Suprapubic skin (tissue), 3 donors: ENCODE measurements at regions not wholly inside any gene's neighbourhood (a gene's known extent, or its start where the extent isn't known, plus 50 kb on each side); places are given as distances from the start of the nearest gene placed in this dataset.

Experiments used
- EP300 ChIP-seq: sonication (generic); formaldehyde crosslinking; IDR thresholded peaks from one replicate; pipeline ENCODE4 v1.6.1; 2017; ENCODE audit warnings: antibody characterized with exemption
- POLR2A ChIP-seq, 2 donors: fragments of 450-650 bp; IDR thresholded peaks; one replicate each; pipeline ENCODE4 v1.6.1; 2017; ENCODE audit warnings: antibody characterized with exemption in 2 of 2, mild to moderate bottlenecking in 2 of 2, moderate library complexity in 2 of 2
- TF ChIP-seq, protein P1 (sequence below), 2 donors: fragments of 200-600 bp in 1 of 2; fragments of 450-650 bp in 1 of 2; sonication (generic) in 1 of 2; IDR thresholded peaks; one replicate each; pipeline ENCODE4 v1.5.1; 2016 to 2019; ENCODE audit warnings: antibody characterized with exemption in 2 of 2, mild to moderate bottlenecking in 1 of 2, moderate library complexity in 1 of 2

DNA sequence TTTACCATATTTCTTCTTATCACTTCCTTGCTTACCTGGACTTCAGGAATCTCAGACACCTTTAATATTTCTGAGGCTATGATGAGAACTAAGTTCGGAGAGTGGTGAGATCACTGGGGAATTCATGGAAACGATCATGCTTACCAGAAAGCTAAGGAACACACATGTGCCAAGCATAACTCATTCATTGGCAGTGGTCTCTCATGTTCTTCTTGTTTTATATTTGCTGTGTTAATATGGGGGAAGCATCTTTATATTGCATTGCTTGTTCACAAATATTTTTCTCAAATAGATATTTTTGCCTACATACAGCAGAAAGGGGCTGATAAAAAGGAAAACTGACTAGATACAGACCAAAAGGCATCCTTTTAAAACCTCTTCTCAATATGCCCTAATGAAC, 55.8 kb downstream of the COL6A6 start:
- TF ChIP-seq, protein P1, sequence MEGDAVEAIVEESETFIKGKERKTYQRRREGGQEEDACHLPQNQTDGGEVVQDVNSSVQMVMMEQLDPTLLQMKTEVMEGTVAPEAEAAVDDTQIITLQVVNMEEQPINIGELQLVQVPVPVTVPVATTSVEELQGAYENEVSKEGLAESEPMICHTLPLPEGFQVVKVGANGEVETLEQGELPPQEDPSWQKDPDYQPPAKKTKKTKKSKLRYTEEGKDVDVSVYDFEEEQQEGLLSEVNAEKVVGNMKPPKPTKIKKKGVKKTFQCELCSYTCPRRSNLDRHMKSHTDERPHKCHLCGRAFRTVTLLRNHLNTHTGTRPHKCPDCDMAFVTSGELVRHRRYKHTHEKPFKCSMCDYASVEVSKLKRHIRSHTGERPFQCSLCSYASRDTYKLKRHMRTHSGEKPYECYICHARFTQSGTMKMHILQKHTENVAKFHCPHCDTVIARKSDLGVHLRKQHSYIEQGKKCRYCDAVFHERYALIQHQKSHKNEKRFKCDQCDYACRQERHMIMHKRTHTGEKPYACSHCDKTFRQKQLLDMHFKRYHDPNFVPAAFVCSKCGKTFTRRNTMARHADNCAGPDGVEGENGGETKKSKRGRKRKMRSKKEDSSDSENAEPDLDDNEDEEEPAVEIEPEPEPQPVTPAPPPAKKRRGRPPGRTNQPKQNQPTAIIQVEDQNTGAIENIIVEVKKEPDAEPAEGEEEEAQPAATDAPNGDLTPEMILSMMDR (IDR thresholded peaks at IDR 0.05) = no peak
- no peak for TF ChIP-seq POLR2A (IDR thresholded peaks at IDR 0.05)
- TF ChIP-seq EP300 = no peak
